HUES48 (cell line): ENCODE measurements at regions not wholly inside any gene's neighbourhood (a gene's known extent, or its start where the extent isn't known, plus 50 kb on each side); places are given as distances from the start of the nearest gene placed in this dataset.

ENCODE experiments used
- H3K27ac ChIP-seq: one replicate; pipeline ENCODE4 v1.7.0; 2013; ENCODE audit warnings: low read depth, low read length, inconsistent platforms
- H3K27me3 ChIP-seq: 2 replicates; pipeline ENCODE4 v1.6.1; 2013; ENCODE audit warnings: mild to moderate bottlenecking, low read length; ENCODE audit not compliant: control insufficient read depth, insufficient read depth
- H3K36me3 ChIP-seq: 2 replicates; pipeline ENCODE4 v1.6.1; 2013; ENCODE audit warnings: low read length; ENCODE audit not compliant: control insufficient read depth, insufficient read depth
- H3K4me1 ChIP-seq: 2 replicates; pipeline ENCODE4 v1.6.1; 2013; ENCODE audit warnings: mild to moderate bottlenecking, low read length; ENCODE audit not compliant: control insufficient read depth, insufficient read depth
- H3K4me3 ChIP-seq: 2 replicates; pipeline ENCODE4 v1.5.1; 2013; ENCODE audit warnings: mild to moderate bottlenecking, low read depth, low read length
- H3K9ac ChIP-seq: 2 replicates; pipeline ENCODE4 v1.6.1; 2013; ENCODE audit warnings: mild to moderate bottlenecking, low read depth, low read length, moderate library complexity
- H3K9me3 ChIP-seq: 2 replicates; pipeline ENCODE4 v1.6.1; 2013; ENCODE audit warnings: low read length; ENCODE audit not compliant: control insufficient read depth, insufficient read depth

GRCh38 chr12:127531542-127531941, 735.4 kb upstream of the TMEM132C start:
- Histone ChIP-seq H3K27me3 (no peaks in the 10 kb centered on the region), H3K36me3 (no peaks in the 10 kb centered on the region), H3K9me3 (no peaks in the 10 kb centered on the region; the same call in 1 of the 2 replicates), H3K4me1 (peaks cover 1% of the 10 kb centered on the region; the same call in 1 of the 2 replicates), H3K27ac (no peak overlapping the region), H3K4me3 (no peak overlapping the region), H3K9ac (no peak overlapping the region)

GRCh38 chr12:127533353-127533752, 733.6 kb upstream of the TMEM132C start:
- H3K9me3 ChIP-seq = no peaks in the 10 kb centered on the region; the same call in 1 of the 2 replicates
- H3K4me3 ChIP-seq = no peak overlapping the region
- H3K9ac ChIP-seq = no peak overlapping the region
- no peak overlapping the region for H3K27ac ChIP-seq
- no peaks in the 10 kb centered on the region for H3K27me3 ChIP-seq
- H3K36me3 ChIP-seq = no peaks in the 10 kb centered on the region
- peaks cover 12% of the 10 kb centered on the region; the same call in 1 of the 2 replicates for H3K4me1 ChIP-seq

- Histone ChIP-seq H3K27me3 (no peaks in the 10 kb centered on the region), H3K36me3 (no peaks in the 10 kb centered on the region), H3K9me3 (no peaks in the 10 kb centered on the region; the same call in 1 of the 2 replicates), H3K4me3 (no peak overlapping the region), H3K9ac (no peak overlapping the region), H3K27ac (no peak overlapping the region), H3K4me1 (peaks cover 16% of the 10 kb centered on the region; the same call in 1 of the 2 replicates)
Observed at GRCh38 chr12:127536833-127537428, 730.0 kb upstream of the TMEM132C start.

- Histone ChIP-seq H3K9me3 (no peaks in the 10 kb centered on the region; the same call in 1 of the 2 replicates), H3K4me1 (peaks cover 16% of the 10 kb centered on the region; the same call in 1 of the 2 replicates), H3K9ac (no peak overlapping the region), H3K27me3 (no peaks in the 10 kb centered on the region), H3K27ac (no peak overlapping the region), H3K36me3 (no peaks in the 10 kb centered on the region), H3K4me3 (no peak overlapping the region)
Observed at GRCh38 chr12:127538316-127538715, 728.7 kb upstream of the TMEM132C start.

- Histone ChIP-seq H3K4me3 (no peak overlapping the region), H3K9ac (no peak overlapping the region), H3K4me1 (peaks cover 16% of the 10 kb centered on the region; the same call in 1 of the 2 replicates), H3K9me3 (no peaks in the 10 kb centered on the region; the same call in 1 of the 2 replicates), H3K27ac (no peak overlapping the region), H3K27me3 (no peaks in the 10 kb centered on the region), H3K36me3 (no peaks in the 10 kb centered on the region)
Observed at GRCh38 chr12:127539226-127539858, 727.6 kb upstream of the TMEM132C start.

- Histone ChIP-seq H3K27ac (no peak overlapping the region), H3K27me3 (no peaks in the 10 kb centered on the region), H3K9me3 (no peaks in the 10 kb centered on the region), H3K9ac (no peak overlapping the region), H3K4me3 (no peak overlapping the region), H3K4me1 (peaks cover 9% of the 10 kb centered on the region; the same call in 1 of the 2 replicates), H3K36me3 (no peaks in the 10 kb centered on the region)
Observed at GRCh38 chr12:127542391-127542790, 724.6 kb upstream of the TMEM132C start.

- no peaks in the 10 kb centered on the region for H3K9me3 ChIP-seq
- no peak overlapping the region for H3K9ac ChIP-seq
- H3K4me1 ChIP-seq = peaks cover 11% of the 10 kb centered on the region
Observed at GRCh38 chr12:127542931-127543330, 724.0 kb upstream of the TMEM132C start.

GRCh38 chr12:127546721-127547505, 720.1 kb upstream of the TMEM132C start:
- H3K36me3 ChIP-seq = no peaks in the 10 kb centered on the region
- H3K4me1 ChIP-seq = peaks cover 9% of the 10 kb centered on the region
- no peaks in the 10 kb centered on the region for H3K9me3 ChIP-seq
- H3K27me3 ChIP-seq = no peaks in the 10 kb centered on the region
- H3K27ac ChIP-seq = no peak overlapping the region
- no peak overlapping the region for H3K9ac ChIP-seq
- H3K4me3 ChIP-seq = no peak overlapping the region

More at GRCh38 chr12:127542931-127543330, 724.0 kb upstream of the TMEM132C start:
- Histone ChIP-seq H3K4me3 (no peak overlapping the region), H3K27ac (no peak overlapping the region), H3K36me3 (no peaks in the 10 kb centered on the region), H3K27me3 (no peaks in the 10 kb centered on the region)

- H3K27ac ChIP-seq = no peak overlapping the region
- H3K36me3 ChIP-seq = no peaks in the 10 kb centered on the region
- H3K27me3 ChIP-seq = no peaks in the 10 kb centered on the region
- no peaks in the 10 kb centered on the region for H3K9me3 ChIP-seq
- H3K9ac ChIP-seq = no peak overlapping the region
- H3K4me1 ChIP-seq = peaks cover 9% of the 10 kb centered on the region
- H3K4me3 ChIP-seq = no peak overlapping the region
Observed at GRCh38 chr12:127548123-127548553, 718.8 kb upstream of the TMEM132C start.

- Histone ChIP-seq H3K9me3 (no peaks in the 10 kb centered on the region), H3K36me3 (no peaks in the 10 kb centered on the region), H3K9ac (no peak overlapping the region), H3K27ac (no peak overlapping the region), H3K4me3 (no peak overlapping the region), H3K27me3 (no peaks in the 10 kb centered on the region), H3K4me1 (peaks cover 9% of the 10 kb centered on the region)
Observed at GRCh38 chr12:127550271-127550670, 716.7 kb upstream of the TMEM132C start.

- peaks cover 6% of the 10 kb centered on the region for H3K4me1 ChIP-seq
- no peak overlapping the region for H3K27ac ChIP-seq
- H3K36me3 ChIP-seq = no peaks in the 10 kb centered on the region
- H3K9me3 ChIP-seq = no peaks in the 10 kb centered on the region
- no peaks in the 10 kb centered on the region for H3K27me3 ChIP-seq
- H3K9ac ChIP-seq = no peak overlapping the region
- H3K4me3 ChIP-seq = no peak overlapping the region
Observed at GRCh38 chr12:127552838-127553237, 714.1 kb upstream of the TMEM132C start.
